ENCODE measurements at regions not wholly inside any gene's neighbourhood (a gene's known extent, or its start where the extent isn't known, plus 50 kb on each side); places are given as distances from the start of the nearest gene placed in this dataset.

- TF ChIP-seq CTCF (IDR thresholded peaks at IDR 0.05; ENCODE audit: borderline replicate concordance, extremely low read depth, low read length, poor library complexity, severe bottlenecking) (no peak), EZH2 (IDR thresholded peaks at IDR 0.05; ENCODE audit: borderline replicate concordance, low read depth, low read length, severe bottlenecking) (no peak)
Observed at GRCh38 chr14:83777516-83777915, 1752.4 kb upstream of the FLRT2 start.

Data from DND-41 (cell line).